HG02763 (cell line): ENCODE measurements at regions not wholly inside any gene's neighbourhood (a gene's known extent, or its start where the extent isn't known, plus 50 kb on each side); places are given as distances from the start of the nearest gene placed in this dataset.

ENCODE experiments used
- ATAC-seq: cut with Tn5 transposase; IDR thresholded peaks from one replicate; pipeline ENCODE4 v1.9.1; 2021; ENCODE audit warnings: mild to moderate bottlenecking, moderate library complexity; ENCODE audit not compliant: unreplicated experiment

DNA sequence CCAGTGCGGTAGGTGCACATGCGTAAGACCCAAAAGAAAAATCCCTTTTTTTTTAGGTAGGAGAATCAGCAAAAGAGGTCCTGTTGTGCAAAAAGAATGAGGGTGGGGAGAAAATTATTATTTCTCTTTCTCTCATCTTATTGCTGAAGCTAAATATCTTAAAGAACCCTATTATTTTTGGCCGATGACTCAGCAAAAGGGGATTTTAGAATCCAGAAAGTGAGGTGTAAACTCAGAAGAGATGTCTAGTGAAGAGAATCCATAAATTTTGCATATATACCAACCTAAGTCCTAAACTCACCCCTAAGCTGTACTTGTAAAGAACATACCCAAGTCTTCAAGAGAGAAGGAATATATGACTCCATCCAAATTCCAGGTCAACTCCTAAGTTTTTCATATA, 386.3 kb upstream of the ZNF717 start:
- ATAC-seq, result no peak

GRCh38 chr3:76177610-76178009, 392.3 kb upstream of the ZNF717 start:
- ATAC-seq, result no peak

GRCh38 chr3:76178412-76178811, 393.1 kb upstream of the ZNF717 start:
- ATAC-seq, result no peak

DNA sequence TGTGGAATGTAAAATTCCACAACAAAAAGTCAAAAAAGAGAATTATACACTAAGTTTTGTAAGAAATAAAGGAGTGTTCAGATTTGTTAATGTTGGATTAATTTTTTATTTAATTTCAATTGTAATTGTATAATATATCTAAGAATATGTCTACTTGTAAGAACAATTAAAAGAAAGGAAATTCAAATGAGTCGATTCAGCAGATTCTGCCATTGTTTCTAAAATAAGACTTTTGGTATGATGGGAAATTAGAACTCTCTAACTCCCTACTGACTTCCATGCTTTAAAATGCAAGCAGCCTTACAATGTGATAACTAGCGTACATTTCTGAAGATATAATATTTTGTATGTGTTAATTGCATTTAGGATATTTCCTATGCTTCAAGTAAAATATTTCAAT, 395.9 kb upstream of the ZNF717 start:
- ATAC-seq, result no peak

DNA sequence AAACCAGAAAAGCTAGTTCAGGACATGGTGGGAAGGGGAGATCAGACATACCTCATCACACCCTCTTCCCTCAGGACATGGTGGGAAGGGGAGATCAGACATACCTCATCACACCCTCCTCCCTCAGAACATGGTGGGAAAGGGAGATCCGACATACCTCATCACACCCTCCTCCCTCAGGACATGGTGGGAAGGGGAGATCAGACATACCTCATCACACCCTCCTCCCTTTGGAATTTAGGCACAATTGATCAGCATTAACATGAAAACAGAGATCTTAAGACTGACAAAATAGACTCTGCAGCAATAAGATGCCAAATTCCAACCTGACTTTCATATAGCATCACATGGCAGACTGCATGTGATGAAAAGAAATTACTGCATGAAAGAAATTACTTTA, 412.7 kb upstream of the ZNF717 start:
- ATAC-seq, result no peak

- ATAC-seq, result no peak
Measured at GRCh38 chr3:76199382-76199781, 414.0 kb upstream of the ZNF717 start.

- ATAC-seq, result no peak
Measured at GRCh38 chr3:76203578-76203977, 418.2 kb upstream of the ZNF717 start.

GRCh38 chr3:76206346-76206745, 421.0 kb upstream of the ZNF717 start:
- ATAC-seq, result no peak

DNA sequence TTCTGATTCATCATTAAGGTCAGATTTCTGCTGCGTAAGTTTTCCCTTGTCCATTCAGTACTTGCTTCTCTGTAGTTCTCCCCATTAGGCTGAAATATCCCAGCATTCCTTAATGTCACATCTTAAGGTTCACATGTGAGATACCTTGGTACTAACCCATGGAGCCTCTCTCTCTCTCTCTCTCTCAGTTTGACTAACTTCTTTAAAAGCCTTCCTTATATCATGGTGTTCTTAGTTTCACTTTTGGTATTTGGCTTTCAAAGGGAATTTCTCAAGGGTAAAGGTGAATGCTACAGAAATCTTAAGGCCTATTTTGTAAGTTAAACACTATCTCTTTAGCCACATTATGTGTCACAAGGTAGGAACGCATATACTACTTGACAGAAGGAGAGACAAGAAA, 427.3 kb upstream of the ZNF717 start:
- ATAC-seq, result no peak

GRCh38 chr3:76222201-76222600, 436.9 kb upstream of the ZNF717 start:
- no peak for ATAC-seq

GRCh38 chr3:76231258-76231657, 445.9 kb upstream of the ZNF717 start:
- no peak for ATAC-seq

- no peak for ATAC-seq
Measured at GRCh38 chr3:76242886-76243753, 457.8 kb upstream of the ZNF717 start.

DNA sequence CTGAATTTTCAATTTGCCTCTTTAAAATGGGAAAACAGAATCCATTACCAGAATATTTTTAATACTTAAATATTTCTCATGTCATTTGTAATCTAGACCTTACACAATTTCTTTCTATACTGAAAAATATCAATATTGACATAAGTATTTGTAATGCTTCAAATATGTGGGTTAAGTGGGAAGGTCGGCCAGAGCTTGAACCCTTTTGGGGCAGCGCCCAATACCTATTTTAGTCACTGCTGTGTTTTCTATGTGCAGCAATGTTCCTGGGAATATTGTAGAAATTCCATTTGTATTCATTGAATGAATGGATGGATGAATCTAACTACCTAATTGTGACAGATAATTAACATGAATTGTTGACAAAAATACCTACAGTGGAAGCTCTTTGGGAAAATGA, 459.7 kb upstream of the ZNF717 start:
- no peak for ATAC-seq

GRCh38 chr3:76245622-76246021, 460.3 kb upstream of the ZNF717 start:
- ATAC-seq, result no peak

DNA sequence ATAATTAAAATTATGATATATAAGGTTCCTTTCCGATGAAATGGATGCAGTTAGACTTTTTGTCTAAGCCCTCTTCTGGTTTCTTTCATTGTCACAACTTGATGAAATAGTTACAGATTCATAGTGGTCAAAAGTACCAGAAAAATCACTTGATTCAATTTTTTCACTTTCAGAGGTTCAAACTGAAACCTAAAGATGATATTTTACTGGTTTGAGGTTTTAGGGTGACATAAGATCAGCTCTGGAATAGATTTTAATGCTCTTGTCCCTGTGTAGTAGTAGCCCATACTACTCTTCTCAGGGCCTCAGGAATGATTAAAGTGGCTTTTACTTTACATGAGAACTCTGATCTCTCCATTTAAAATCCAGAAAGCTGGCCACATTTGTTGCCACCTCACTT, 479.1 kb upstream of the ZNF717 start:
- no peak for ATAC-seq

DNA sequence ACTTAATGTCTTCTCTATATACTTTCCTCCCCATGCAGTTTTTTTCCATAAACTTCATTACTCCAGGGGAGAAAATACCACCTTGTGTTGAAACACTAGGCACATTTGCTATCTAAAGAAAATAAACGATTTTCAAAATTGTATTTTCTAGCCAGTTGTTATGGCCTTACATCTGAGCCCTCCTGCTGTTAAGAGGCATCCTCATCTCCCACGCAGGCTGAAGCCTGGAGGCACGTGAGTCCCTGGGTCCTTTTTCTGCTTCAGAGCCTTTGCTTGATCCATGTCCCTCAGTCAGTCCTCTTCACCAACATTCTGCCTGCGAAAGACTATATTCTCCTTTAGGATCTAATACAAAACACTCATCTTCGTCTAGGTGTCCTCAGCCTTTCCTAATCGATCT, 479.6 kb upstream of the ZNF717 start:
- no peak for ATAC-seq

DNA sequence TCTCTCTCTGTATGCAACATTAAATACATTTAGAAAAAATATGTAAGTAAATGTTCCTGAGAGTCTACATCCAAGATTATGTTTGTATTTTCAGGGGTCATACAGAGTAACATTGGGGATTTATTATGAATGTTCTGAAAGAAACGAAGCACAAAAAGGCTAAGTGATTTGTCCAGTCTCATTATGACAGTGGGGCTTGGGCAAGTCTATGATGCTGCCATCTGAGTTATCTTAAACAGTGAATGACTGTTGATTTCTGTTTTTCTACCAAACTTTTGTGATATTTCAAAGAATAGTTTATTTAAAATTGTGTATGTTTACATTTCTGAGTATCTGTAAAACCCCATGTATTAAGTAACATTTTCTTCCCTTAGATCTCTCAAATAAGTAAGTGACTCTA, 481.2 kb upstream of the ZNF717 start:
- no peak for ATAC-seq

GRCh38 chr3:76267851-76268380, 482.6 kb upstream of the ZNF717 start:
- ATAC-seq, result no peak

DNA sequence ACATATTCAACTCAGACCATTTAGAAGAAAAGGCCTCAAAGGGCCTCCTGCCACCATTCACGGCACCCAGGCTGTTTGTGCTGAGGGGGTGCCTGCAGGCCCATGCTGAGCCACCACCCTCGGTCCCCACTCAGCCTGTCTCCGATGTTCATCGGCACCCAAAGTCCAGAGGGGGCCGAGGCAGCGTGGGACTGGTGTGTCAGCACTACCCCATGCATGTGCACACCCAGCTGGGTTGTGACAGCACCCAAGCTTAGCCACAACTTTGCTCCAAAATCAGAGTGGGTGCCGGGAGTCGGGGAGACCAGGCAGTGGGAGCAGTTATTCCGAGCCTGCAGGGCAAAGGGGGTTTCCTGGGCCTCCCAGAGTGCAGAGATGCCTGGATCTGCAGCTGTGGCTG, 508.5 kb upstream of the ZNF717 start:
- no peak for ATAC-seq

GRCh38 chr3:76300746-76301145, 515.4 kb upstream of the ZNF717 start:
- ATAC-seq, result no peak

- ATAC-seq, result no peak
Measured at GRCh38 chr3:76307556-76307955, 522.2 kb upstream of the ZNF717 start.

- ATAC-seq, result no peak
Measured at GRCh38 chr3:76308541-76308940, 523.2 kb upstream of the ZNF717 start.

DNA sequence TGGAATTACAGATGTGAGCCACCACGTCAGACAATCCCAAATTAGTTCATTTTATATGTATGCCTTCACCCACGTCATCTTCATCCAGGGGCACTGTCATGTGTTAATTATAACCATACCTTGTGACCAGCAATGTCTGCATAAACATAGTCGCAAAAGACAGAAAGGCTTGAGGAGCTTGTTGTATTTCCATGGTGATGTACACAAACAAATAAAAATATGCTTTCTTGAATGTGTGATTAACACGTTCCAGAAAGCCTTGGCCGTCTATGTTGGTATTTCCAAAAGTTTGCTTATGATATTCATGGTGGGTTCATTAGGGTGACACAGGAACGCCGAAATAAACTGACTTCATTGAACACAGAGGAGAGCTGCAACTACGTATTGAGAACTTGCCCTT, 524.7 kb upstream of the ZNF717 start:
- no peak for ATAC-seq
